T-cell (primary cell): ENCODE measurements at regions not wholly inside any gene's neighbourhood (a gene's known extent, or its start where the extent isn't known, plus 50 kb on each side); places are given as distances from the start of the nearest gene placed in this dataset.
A peak's percentile ranks its signal among the peaks of the same experiment; 100 is the strongest.
"Not testable (repeated sequence)": the region's sequence is repeated elsewhere in the genome, so short reads cannot be mapped to it uniquely, and the experiment has no call there.

Source experiments
- ATAC-seq, 4 experiments: fragments of 200-7000 bp in 3 of 4; fragments of 150-1000 bp in 1 of 4; cut with Tn5 transposase; replicated peaks in 1 of 4; 1 replicate in 3 of 4; 2 replicates in 1 of 4; pipeline ENCODE4 v1.10.0; 2021; ENCODE audit warnings: moderate library complexity in 3 of 4, mild to moderate bottlenecking in 2 of 4, moderate number of reproducible peaks in 1 of 4
- CTCF ChIA-PET, 2 donors: fragments of 300-600 bp; sonication (Branson Sonifier 250); formaldehyde crosslinking; loops; one replicate each; lab custom pipeline; 2022; ENCODE audit warnings: antibody characterized with exemption in 2 of 2; lab: Charles Lee
- POLR2A ChIA-PET, 2 donors: fragments of 300-600 bp; sonication (Branson Sonifier 250); formaldehyde crosslinking; loops; one replicate each; lab custom pipeline; 2022; ENCODE audit warnings: antibody characterized with exemption in 2 of 2; lab: Charles Lee
- DNase-seq, 35 experiments: peaks; one replicate each; pipeline versions ENCODE4 v3.0.0 to v3.0.0-alpha.2; 2013 to 2023
- H3K27ac ChIP-seq: one replicate; pipeline ENCODE4 v1.5.1; 2013; ENCODE audit warnings: low read length
- H3K27me3 ChIP-seq, 2 experiments: replicated peaks in 1 of 2; 1 replicate in 1 of 2; 2 replicates in 1 of 2; pipeline versions ENCODE4 v1.6.1 to v1.7.0; 2013; ENCODE audit warnings: low read length in 1 of 2, mixed read lengths in 1 of 2; ENCODE audit not compliant: control insufficient read depth in 2 of 2, insufficient read depth in 2 of 2; ENCODE audit errors: extremely low read depth in 1 of 2
- H3K36me3 ChIP-seq, 2 donors: 1 replicate in 1 of 2; 2 replicates in 1 of 2; pipeline versions ENCODE4 v1.6.1 to v1.7.0; 2013; ENCODE audit warnings: low read length in 1 of 2; ENCODE audit not compliant: control insufficient read depth in 2 of 2, insufficient read depth in 1 of 2; ENCODE audit errors: extremely low read depth in 1 of 2
- H3K4me1 ChIP-seq, 2 experiments: 1 replicate in 1 of 2; 2 replicates in 1 of 2; pipeline versions ENCODE4 v1.6.1 to v1.7.0; 2013; ENCODE audit warnings: low read length in 2 of 2, mixed read lengths in 1 of 2; ENCODE audit not compliant: insufficient read depth in 2 of 2, control insufficient read depth in 1 of 2; ENCODE audit errors: extremely low read depth in 1 of 2
- H3K4me3 ChIP-seq, 2 donors: 1 replicate in 1 of 2; 2 replicates in 1 of 2; pipeline versions ENCODE4 v1.5.1 to v1.7.0; 2013; ENCODE audit warnings: mild to moderate bottlenecking in 2 of 2, low read length in 1 of 2, moderate library complexity in 1 of 2; ENCODE audit not compliant: control insufficient read depth in 1 of 2; ENCODE audit errors: extremely low read depth in 1 of 2
- H3K9me3 ChIP-seq: 2 replicates; pipeline ENCODE4 v1.7.0; 2013
- H3K27ac Mint-ChIP-seq, 2 donors: one replicate each; pipeline ENCODE4 v1.8.0; 2020 to 2021; ENCODE audit warnings: mild to moderate bottlenecking in 2 of 2, mixed read lengths in 2 of 2
- H3K27me3 Mint-ChIP-seq, 2 donors: one replicate each; pipeline ENCODE4 v1.8.0; 2021 to 2022; ENCODE audit warnings: mixed read lengths in 2 of 2
- H3K36me3 Mint-ChIP-seq: one replicate; pipeline ENCODE4 v1.8.0; 2021; ENCODE audit warnings: mixed read lengths
- H3K4me1 Mint-ChIP-seq, 3 donors: one replicate each; pipeline ENCODE4 v1.8.0; 2020 to 2022; ENCODE audit warnings: mixed read lengths in 3 of 3, mild to moderate bottlenecking in 1 of 3
- H3K4me3 Mint-ChIP-seq, 3 donors: one replicate each; pipeline ENCODE4 v1.8.0; 2020 to 2022; ENCODE audit warnings: mild to moderate bottlenecking in 3 of 3, mixed read lengths in 3 of 3, moderate library complexity in 3 of 3
- H3K9me3 Mint-ChIP-seq, 3 donors: one replicate each; pipeline ENCODE4 v1.8.0; 2020 to 2022; ENCODE audit warnings: mixed read lengths in 3 of 3
- WGBS: methylation state at CpG from one replicate; pipeline ENCODE4 v1.1.5; 2013; ENCODE audit warnings: missing lambda C conversion rate; ENCODE audit not compliant: insufficient coverage; 5-methylcytosine and 5-hydroxymethylcytosine counted together

GRCh38 chr18:44569391-44570055 is 111.2 kb upstream of the SETBP1 start:
- no peaks in the 10 kb centered on the region for H3K27me3 Mint-ChIP-seq
- no peaks in the 10 kb centered on the region for H3K4me1 ChIP-seq
- H3K36me3 ChIP-seq, result no peaks in the 10 kb centered on the region
- ChIA-PET POLR2A (no interaction called here), CTCF (no interaction called here)
- no peak for ATAC-seq
- no peak overlapping the region for H3K4me3 ChIP-seq
- H3K36me3 Mint-ChIP-seq, result no peaks in the 10 kb centered on the region
- no peaks in the 10 kb centered on the region for H3K27me3 ChIP-seq
- DNase-seq, result no peak
- H3K27ac Mint-ChIP-seq, result no peak overlapping the region
- no peak overlapping the region for H3K4me3 Mint-ChIP-seq
- H3K9me3 ChIP-seq, result no peaks in the 10 kb centered on the region
- H3K27ac ChIP-seq, result no peak overlapping the region
- no peaks in the 10 kb centered on the region for H3K9me3 Mint-ChIP-seq
- 90% methylated on average over 1 of the region's 1 CpG for WGBS
- H3K4me1 Mint-ChIP-seq, result no peaks in the 10 kb centered on the region

GRCh38 chr18:44579028-44579702 is 101.5 kb upstream of the SETBP1 start:
- POLR2A ChIA-PET, result no interaction called here
- no peak overlapping the region for H3K4me3 Mint-ChIP-seq
- Histone ChIP-seq H3K27ac (no peak overlapping the region), H3K4me1 (no peaks in the 10 kb centered on the region), H3K36me3 (no peaks in the 10 kb centered on the region), H3K4me3 (no peak overlapping the region), H3K27me3 (no peaks in the 10 kb centered on the region), H3K9me3 (no peaks in the 10 kb centered on the region)
- peaks cover 0 to under 1% of the 10 kb centered on the region in 2 donors for H3K27me3 Mint-ChIP-seq
- no peaks in the 10 kb centered on the region for H3K36me3 Mint-ChIP-seq
- no peaks in the 10 kb centered on the region for H3K9me3 Mint-ChIP-seq
- no peak overlapping the region for H3K27ac Mint-ChIP-seq
- DNase-seq (peak in 1 of 35 experiments; percentile 15), ATAC-seq (no peak)
- H3K4me1 Mint-ChIP-seq, result peaks cover 0 to 12% (median 1%) of the 10 kb centered on the region in 3 donors
- CTCF ChIA-PET, result interaction anchor here in 1 of 2 donors (0.6 kb wide), 1 partner anchor 14 kb away, joined by 3 read pairs; no protein-coding TSS in a partner anchor
- WGBS, result 76% methylated on average over 3 of the region's 9 CpGs

GRCh38 chr18:44579745-44580144 is 100.9 kb upstream of the SETBP1 start:
- WGBS, result no CpG with 5 or more reads among the region's 7 CpGs
- CTCF ChIA-PET, result interaction anchor here in 1 of 2 donors (0.6 kb wide), 1 partner anchor 15 kb away, joined by 3 read pairs; no protein-coding TSS in a partner anchor
- ATAC-seq, result no peak

GRCh38 chr18:44580159-44580558 is 100.5 kb upstream of the SETBP1 start:
- no peaks in the 10 kb centered on the region for H3K9me3 ChIP-seq
- ChIA-PET POLR2A (no interaction called here), CTCF (no interaction called here)
- no peak for DNase-seq
- no peak overlapping the region for H3K4me3 ChIP-seq
- Mint-ChIP-seq H3K27ac (no peak overlapping the region), H3K9me3 (no peaks in the 10 kb centered on the region), H3K36me3 (no peaks in the 10 kb centered on the region), H3K4me3 (no peak overlapping the region), H3K27me3 (peaks cover 0 to 6% of the 10 kb centered on the region in 2 donors), H3K4me1 (peaks cover 0 to 12% (median 1%) of the 10 kb centered on the region in 3 donors)
- H3K27ac ChIP-seq, result no peak overlapping the region
- no peaks in the 10 kb centered on the region for H3K27me3 ChIP-seq
- H3K36me3 ChIP-seq, result no peaks in the 10 kb centered on the region
- no peaks in the 10 kb centered on the region for H3K4me1 ChIP-seq
- no peak for ATAC-seq
- no CpG with 5 or more reads among the region's 2 CpGs for whole genome bisulfite sequencing

More at GRCh38 chr18:44579745-44580144, 100.9 kb upstream of the SETBP1 start:
- no peaks in the 10 kb centered on the region for H3K4me1 ChIP-seq
- Mint-ChIP-seq H3K27ac (no peak overlapping the region), H3K4me1 (peaks cover 0 to 12% (median 1%) of the 10 kb centered on the region in 3 donors), H3K9me3 (no peaks in the 10 kb centered on the region), H3K27me3 (peaks cover 0 to 6% of the 10 kb centered on the region in 2 donors), H3K4me3 (no peak overlapping the region), H3K36me3 (no peaks in the 10 kb centered on the region)
- no peak overlapping the region for H3K4me3 ChIP-seq
- H3K27me3 ChIP-seq, result no peaks in the 10 kb centered on the region
- DNase-seq, result no peak
- H3K9me3 ChIP-seq, result no peaks in the 10 kb centered on the region
- POLR2A ChIA-PET, result no interaction called here
- no peaks in the 10 kb centered on the region for H3K36me3 ChIP-seq
- H3K27ac ChIP-seq, result no peak overlapping the region

- POLR2A ChIA-PET, H3K27me3 ChIP-seq, H3K4me3 ChIP-seq, DNase-seq, CTCF ChIA-PET, H3K27me3 Mint-ChIP-seq, H3K27ac ChIP-seq, H3K9me3 Mint-ChIP-seq, ATAC-seq, H3K36me3 Mint-ChIP-seq, H3K4me1 ChIP-seq, H3K36me3 ChIP-seq, H3K4me3 Mint-ChIP-seq, H3K9me3 ChIP-seq, H3K27ac Mint-ChIP-seq: not testable (repeated sequence)
- over 99% methylated on average over 17 of the region's 28 CpGs for WGBS
- H3K4me1 Mint-ChIP-seq, result peaks cover 0 to 12% (median 1%) of the 10 kb centered on the region in 3 donors
These were observed 99.9 kb upstream of the SETBP1 start for GRCh38 chr18:44580782-44581181.

- Histone ChIP-seq H3K27ac (no peak overlapping the region), H3K9me3 (no peaks in the 10 kb centered on the region), H3K36me3 (no peaks in the 10 kb centered on the region), H3K4me3 (no peak overlapping the region), H3K27me3 (no peaks in the 10 kb centered on the region), H3K4me1 (no peaks in the 10 kb centered on the region)
- CTCF ChIA-PET, result no interaction called here
- DNase-seq (no peak), ATAC-seq (no peak)
- H3K27ac Mint-ChIP-seq, result no peak overlapping the region
- H3K4me1 Mint-ChIP-seq, result peaks cover 0 to 12% (median 1%) of the 10 kb centered on the region in 3 donors
- POLR2A ChIA-PET, result no interaction called here
- H3K9me3 Mint-ChIP-seq, result no peaks in the 10 kb centered on the region
- peaks cover 0 to 10% of the 10 kb centered on the region in 2 donors for H3K27me3 Mint-ChIP-seq
- H3K4me3 Mint-ChIP-seq, result no peak overlapping the region
- no peaks in the 10 kb centered on the region for H3K36me3 Mint-ChIP-seq
These were observed 98.2 kb upstream of the SETBP1 start for GRCh38 chr18:44582456-44582855.
